GM21390 (cell line): ENCODE measurements at regions not wholly inside any gene's neighbourhood (a gene's known extent, or its start where the extent isn't known, plus 50 kb on each side); places are given as distances from the start of the nearest gene placed in this dataset.

ENCODE experiments used
- ATAC-seq: cut with Tn5 transposase; IDR thresholded peaks from one replicate; pipeline ENCODE4 v1.9.1; 2021; ENCODE audit not compliant: unreplicated experiment

DNA sequence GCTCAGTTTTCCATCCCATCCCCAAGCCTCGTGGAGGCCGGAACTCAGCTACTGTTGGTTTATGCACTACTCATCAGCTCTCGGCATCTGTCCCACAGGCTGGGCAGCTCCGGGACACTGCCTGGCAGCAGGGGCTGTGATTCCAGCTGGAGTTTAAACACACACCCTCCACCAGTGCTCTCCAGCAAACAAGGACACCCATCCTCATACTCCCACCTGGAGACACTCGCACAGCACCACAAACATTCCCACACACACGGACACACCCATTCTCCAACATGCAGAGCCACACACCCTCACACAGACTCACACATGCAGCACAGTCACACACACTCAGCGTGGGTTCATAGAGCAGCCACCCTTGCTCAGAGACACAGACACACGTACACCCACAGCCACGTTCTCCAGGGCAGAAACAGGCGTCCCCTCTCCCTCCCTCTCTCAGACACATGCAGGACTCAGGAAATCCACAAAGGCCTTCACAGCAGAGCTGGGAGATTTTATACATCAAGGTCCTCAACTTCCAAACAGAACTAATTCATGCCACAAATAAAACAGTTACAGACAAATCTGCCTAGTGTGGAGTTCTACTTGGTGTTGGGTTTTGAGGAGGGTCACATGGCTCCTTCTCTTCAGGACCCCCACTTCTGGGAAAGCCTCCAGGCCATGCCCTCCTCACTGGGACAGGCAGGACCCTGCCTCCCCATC lies 785.4 kb downstream of the UQCRFS1 start:
- ATAC-seq, result no peak

DNA sequence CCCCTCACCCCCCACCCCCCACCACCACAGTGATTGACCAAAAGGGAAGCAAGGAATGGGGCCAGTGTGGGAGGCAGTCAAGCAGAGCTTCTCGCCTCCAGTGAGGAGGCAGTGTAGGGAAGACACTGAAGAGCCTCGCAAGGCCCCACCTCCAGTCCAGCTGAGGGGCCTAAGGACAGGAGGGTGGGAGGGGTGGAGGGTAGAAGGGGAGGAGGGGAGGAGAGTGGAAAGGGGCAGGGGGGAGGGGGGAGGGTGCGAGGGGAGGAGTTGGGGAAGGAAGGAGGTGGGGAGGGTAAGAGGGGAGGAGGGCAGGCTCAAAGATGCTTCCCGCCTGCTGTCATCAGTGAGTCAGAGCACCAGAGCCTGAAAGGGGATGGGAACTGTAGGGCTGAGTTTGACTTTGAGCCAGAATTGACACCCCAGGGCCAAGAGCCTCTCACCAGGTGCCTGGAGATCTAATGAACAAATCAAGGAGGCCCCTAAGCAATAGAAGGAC lies 786.2 kb downstream of the UQCRFS1 start:
- ATAC-seq, result no peak

DNA sequence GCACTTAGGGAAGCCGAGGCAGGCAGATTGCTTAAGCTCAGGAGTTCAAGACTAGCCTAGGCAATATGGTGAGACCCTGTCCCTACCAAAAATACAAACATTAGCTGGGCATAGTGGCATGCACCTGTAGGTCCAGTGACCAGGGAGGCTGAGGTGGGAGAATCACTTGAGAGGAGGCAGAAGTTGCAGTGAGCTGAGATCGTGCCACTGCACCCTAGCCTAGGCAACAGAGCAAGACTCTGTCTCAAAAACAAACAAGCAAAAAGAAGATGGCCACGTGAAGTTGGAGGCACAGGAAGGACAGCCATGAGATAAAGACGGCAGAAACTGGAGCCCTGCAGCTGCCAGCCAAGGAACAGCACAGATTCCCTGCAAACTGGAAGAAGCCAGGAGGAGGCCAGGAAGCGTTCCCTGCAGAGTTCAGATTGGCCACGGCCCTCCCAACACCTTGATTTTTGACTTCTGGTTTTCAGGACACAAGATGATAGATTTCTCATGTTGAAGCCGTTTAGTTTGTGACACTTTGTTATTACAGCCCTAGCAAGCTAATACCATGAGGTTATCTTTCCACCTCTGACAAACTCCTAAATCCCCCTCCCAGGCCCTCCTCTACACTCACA lies 786.7 kb downstream of the UQCRFS1 start:
- ATAC-seq, result no peak

DNA sequence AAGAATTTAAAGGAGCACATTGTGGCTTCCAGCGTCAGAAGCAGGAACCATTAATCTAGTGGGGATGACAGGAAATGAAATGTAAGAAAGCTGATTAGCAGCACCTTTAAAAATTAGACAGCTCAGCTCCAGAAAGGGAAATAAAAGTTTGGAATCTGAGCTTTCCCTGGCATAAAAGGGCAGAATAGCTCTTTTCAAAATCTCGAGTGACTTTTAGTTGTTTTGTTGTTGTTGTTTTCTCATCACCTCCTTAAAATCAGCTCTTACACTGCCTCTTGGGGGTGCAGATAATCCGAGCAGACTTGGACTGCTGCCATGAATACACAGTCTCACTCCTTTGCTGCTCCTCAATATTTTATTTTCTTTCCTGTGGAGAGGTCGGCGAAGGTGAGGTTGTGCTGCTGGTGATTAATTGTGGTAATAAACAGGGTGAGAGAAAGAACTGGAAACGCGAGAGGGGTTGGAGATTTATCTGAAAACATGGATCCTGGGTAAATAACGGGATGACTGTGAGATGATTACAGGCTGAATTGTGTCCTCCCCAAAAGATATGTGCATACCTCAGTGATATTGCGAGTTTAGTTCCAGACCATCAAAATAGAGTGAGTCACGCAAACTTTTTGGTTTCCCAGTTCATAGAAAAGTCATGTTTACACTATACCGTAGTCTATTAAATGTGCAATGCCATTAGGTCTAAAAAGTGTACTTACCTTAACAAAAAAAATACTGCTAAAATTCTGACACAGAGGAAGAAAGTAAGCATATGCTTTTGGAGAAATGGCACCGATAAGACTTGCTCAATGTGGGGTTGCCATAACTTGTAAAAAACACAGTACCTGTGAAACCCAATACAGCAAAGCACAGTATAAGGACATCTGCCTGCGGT lies 787.7 kb downstream of the UQCRFS1 start:
- ATAC-seq, result no peak

DNA sequence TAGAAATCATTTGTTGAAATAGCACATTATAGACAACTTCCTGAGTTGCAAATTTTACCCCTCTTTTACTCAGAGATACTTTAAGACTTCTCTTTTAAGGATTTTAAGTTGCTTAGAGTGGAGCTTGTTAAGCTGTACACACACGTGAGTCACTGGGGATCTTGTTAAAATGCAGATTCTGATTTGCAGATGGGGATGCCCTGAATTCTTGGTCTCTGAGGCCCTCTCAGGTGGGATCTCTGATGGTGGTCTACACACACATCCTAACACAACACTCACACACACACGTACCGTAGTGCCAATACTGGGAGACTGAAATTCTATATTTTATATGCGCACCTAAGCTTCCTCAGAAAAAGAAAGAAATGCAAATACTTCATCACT lies 788.3 kb downstream of the UQCRFS1 start:
- no peak for ATAC-seq

- no peak for ATAC-seq
Observed at GRCh38 chr19:28424077-28424476, 788.9 kb downstream of the UQCRFS1 start.

DNA sequence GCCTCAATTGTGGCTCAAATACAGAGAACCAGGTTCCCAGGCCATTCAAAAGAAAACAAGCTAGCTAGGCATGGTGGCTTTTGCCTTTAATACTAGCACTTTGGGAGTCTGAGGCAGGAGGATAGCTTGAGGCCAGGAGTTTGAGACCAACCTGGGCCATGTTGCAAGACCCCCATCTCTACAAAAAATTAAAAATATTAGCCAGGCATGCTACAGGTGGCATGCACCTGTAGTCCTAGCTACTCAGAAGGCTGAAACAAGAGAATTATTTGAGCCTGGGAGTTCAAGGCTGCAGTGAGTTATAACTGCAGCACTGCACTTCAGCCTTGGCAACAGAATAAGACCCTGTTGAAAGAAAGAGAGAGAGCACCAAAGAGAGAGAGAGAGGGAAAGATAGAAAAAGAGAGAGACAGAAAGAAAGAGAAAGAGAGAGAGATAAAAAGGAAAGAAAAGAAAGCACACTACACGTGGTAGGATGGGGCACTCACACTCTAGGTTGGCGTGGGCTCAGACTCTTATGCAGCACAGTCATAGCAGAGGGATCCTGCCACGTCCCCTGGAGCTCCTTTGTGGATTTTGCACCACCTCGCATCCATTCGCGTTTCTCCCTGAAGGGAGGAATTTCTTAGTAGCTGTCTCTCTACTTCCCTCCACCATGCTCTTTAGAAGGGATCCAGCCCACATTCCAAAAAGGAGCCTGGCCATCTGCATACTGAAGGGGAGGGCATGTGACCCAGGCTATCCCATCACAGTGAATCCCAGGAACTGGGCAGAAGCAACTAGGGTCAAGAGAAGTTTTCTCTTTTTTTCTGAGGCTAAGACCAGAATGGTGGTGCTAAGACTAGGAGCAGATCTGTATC lies 789.9 kb downstream of the UQCRFS1 start:
- no peak for ATAC-seq

- ATAC-seq, result no peak
Observed at GRCh38 chr19:28422046-28422445, 790.9 kb downstream of the UQCRFS1 start.

GRCh38 chr19:28420811-28421550 lies 792.0 kb downstream of the UQCRFS1 start:
- no peak for ATAC-seq

- ATAC-seq, result no peak
Observed at GRCh38 chr19:28419312-28419711, 793.6 kb downstream of the UQCRFS1 start.

GRCh38 chr19:28417361-28417760 lies 795.6 kb downstream of the UQCRFS1 start:
- ATAC-seq, result no peak

DNA sequence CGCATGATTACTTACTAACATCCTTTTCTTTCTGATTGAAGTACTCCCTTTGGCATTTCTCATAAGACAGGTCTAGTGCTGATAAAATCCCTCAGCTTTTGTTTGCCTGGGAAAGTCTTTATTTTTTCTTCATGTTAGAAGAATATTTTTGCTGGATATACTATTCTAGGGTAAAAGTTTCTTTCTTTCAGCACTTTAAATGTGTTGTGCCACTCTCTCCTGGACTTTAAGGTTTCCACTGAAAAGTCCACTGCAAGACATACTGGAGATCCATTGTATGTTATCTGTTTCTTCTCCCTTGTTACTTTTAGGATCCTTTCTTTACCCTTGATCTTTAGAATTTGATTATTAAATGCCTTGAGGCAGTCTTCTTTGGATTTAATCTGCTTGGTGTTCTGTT lies 796.7 kb downstream of the UQCRFS1 start:
- ATAC-seq, result no peak

GRCh38 chr19:28414748-28415147 lies 798.2 kb downstream of the UQCRFS1 start:
- no peak for ATAC-seq

DNA sequence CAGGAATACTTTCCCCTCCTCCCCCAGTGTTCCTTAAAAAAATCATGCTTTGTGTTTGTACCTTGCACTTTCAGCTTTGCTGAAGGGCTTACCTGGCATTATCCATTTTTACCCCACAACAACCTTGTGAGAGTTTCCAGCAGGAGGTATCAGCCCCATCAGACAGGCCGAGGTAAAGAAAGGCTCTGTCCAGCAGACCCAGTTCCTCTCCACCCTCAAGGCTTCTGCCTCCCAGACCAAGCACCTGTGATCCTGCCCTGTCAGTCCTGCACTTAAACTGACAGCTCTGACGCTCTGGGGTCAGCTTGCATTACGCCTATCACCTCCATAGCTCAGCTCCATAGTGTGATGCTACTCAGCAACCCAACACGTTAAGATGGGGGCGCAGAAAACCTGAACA lies 803.1 kb downstream of the UQCRFS1 start:
- no peak for ATAC-seq

DNA sequence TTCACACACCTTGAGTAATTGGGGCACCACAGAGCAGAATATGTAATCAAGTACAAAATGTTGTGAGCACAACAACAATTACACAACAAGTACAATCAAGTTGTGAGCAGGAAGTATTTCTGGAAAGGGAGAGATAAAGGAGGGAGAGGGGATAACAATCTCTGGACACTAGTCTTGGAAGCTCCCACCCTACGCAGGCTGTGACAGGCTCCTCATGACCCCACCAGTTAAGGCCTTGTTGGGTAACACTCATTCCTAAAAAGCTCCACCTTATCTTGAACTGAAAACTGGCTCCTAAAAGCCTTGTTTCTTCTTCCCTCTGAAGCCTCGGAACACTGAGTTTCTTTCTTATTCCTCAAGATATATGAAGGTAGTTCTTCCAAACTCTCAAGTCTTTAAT lies 806.0 kb downstream of the UQCRFS1 start:
- ATAC-seq, result no peak

- ATAC-seq, result no peak
Observed at GRCh38 chr19:28405346-28405742, 807.6 kb downstream of the UQCRFS1 start.

GRCh38 chr19:28404472-28404871 lies 808.5 kb downstream of the UQCRFS1 start:
- no peak for ATAC-seq

DNA sequence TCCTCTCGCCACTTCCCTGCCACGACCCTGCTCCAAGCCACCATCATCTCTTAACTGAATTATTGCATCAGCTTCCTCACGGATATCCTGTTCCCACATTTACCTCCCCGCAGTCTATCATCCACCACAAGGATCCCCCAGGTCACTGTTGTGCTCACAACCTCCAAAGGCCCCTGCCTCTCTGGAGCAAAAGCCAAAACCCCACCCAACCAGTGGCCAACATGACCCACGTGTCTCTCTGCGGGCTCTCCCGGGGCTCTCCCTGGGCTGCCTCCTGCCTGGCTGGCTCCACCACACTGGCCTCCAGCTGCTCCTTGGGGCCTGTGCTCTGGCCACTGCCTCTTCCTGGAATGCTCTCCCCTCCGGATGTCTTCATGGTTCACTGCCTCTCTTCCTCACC lies 809.3 kb downstream of the UQCRFS1 start:
- no peak for ATAC-seq

DNA sequence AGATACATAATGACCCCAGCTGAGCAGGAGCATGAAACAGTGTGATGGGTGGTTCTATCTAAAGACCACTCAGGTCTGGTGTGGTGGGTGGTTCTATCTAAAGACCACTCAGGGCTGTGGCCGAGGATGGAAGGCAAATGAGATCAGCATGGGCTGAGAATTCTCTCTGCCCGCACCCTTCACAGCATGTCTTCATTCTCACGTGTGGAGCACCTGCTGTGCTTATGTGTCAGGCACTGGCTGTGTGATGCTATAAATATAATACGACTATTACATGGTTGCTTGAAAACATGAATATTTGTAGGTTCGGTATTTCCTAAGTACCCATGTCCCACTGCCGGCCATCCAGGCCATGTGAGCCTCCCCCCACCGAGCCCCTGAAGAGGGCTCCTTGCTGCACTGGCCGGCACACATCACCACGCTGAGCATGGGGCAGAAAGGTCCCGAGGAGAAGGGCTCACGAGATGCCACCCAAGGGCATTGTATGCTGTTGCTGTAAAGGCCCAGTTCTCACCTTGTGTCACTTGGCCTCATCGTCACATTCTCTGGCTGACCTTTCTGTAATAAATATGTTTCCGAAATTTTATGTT lies 810.2 kb downstream of the UQCRFS1 start:
- no peak for ATAC-seq
